Tibial artery (tissue), 4 donors: ENCODE measurements at regions not wholly inside any gene's neighbourhood (a gene's known extent, or its start where the extent isn't known, plus 50 kb on each side); places are given as distances from the start of the nearest gene placed in this dataset.

Source experiments
- DNase-seq, 2 donors: peaks; one replicate each; pipeline ENCODE4 v3.0.0-alpha.2; 2019
- H3K27ac ChIP-seq, 2 donors: fragments of 200-600 bp; sonication (generic) in 1 of 2; 1 replicate in 1 of 2; 2 replicates in 1 of 2; pipeline ENCODE4 v1.5.1; 2018 to 2019; ENCODE audit warnings: mild to moderate bottlenecking in 1 of 2
- H3K27me3 ChIP-seq, 2 donors: fragments of 200-600 bp; sonication (generic) in 1 of 2; one replicate each; pipeline versions ENCODE4 v1.5.1 to v1.6.0; 2016 to 2019
- H3K36me3 ChIP-seq, 3 donors: fragments of 200-600 bp; sonication (generic) in 2 of 3; one replicate each; pipeline ENCODE4 v1.5.1; 2016 to 2019; ENCODE audit warnings: mild to moderate bottlenecking in 2 of 3
- H3K4me1 ChIP-seq, 4 donors: fragments of 200-600 bp; sonication (generic) in 2 of 4; 1 replicate in 3 of 4; 2 replicates in 1 of 4; pipeline ENCODE4 v1.5.1; 2016 to 2019
- H3K4me3 ChIP-seq, 2 donors: fragments of 200-600 bp; sonication (generic) in 1 of 2; 1 replicate in 1 of 2; 2 replicates in 1 of 2; pipeline ENCODE4 v1.5.1; 2018 to 2019; ENCODE audit warnings: mild to moderate bottlenecking in 2 of 2
- H3K9me3 ChIP-seq, 3 donors: fragments of 200-600 bp; sonication (generic) in 1 of 3; one replicate each; pipeline ENCODE4 v1.5.1; 2016 to 2019
- CTCF ChIP-seq, 2 experiments: fragments of 200-600 bp in 1 of 2; fragments of 450-650 bp in 1 of 2; IDR thresholded peaks; one replicate each; pipeline ENCODE4 v1.5.1; 2017 to 2019; ENCODE audit warnings: antibody characterized with exemption in 2 of 2, mild to moderate bottlenecking in 1 of 2, moderate library complexity in 1 of 2
- intact Hi-C: fragments of 100-400 bp; cut with DNase I; formaldehyde crosslinking; loops from one replicate; pipeline ENCODE4 v1.15.0; 2023; ENCODE audit warnings: low total_unique reads

DNA sequence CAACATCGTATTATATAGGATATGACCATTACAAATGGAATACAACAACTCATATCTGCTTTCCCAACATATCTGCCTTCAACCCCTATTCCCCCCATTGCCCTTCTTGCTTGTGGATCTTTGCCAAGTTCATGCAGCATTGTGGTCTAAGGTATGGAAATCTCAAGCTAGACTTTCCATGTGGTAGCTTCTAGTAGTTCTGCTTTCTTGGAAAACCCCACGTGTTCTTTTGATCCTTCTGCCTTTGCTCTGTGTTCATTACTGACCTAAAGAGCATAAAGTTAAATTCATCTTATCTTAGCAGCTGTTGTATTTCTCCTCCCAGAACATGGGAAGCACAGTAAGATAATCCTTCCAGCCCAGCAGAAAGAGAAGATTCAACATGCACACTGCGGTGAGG, 202.0 kb upstream of the SALL1 start:
- DNase-seq, result no peak
- intact Hi-C loops, result no loop called here
- H3K4me3 ChIP-seq, result no peak overlapping the region

GRCh38 chr16:51349626-51350025, 198.6 kb upstream of the SALL1 start:
- TF ChIP-seq CTCF (IDR thresholded peaks at IDR 0.05), result no peak
- intact Hi-C loops, result no loop called here
- H3K27ac ChIP-seq, result no peak overlapping the region
- H3K27me3 ChIP-seq, result no peaks in the 10 kb centered on the region
- H3K36me3 ChIP-seq, result no peaks in the 10 kb centered on the region
- DNase-seq, result no peak
- H3K4me3 ChIP-seq, result no peak overlapping the region
- H3K4me1 ChIP-seq, result no peaks in the 10 kb centered on the region
- H3K9me3 ChIP-seq, result no peaks in the 10 kb centered on the region

More for the DNA sequence above, 202.0 kb upstream of the SALL1 start:
- no peaks in the 10 kb centered on the region for H3K27me3 ChIP-seq
- no peak for TF ChIP-seq CTCF (IDR thresholded peaks at IDR 0.05)
- no peaks in the 10 kb centered on the region for H3K4me1 ChIP-seq
- H3K9me3 ChIP-seq, result no peaks in the 10 kb centered on the region
- no peaks in the 10 kb centered on the region for H3K36me3 ChIP-seq
- H3K27ac ChIP-seq, result no peak overlapping the region

DNA sequence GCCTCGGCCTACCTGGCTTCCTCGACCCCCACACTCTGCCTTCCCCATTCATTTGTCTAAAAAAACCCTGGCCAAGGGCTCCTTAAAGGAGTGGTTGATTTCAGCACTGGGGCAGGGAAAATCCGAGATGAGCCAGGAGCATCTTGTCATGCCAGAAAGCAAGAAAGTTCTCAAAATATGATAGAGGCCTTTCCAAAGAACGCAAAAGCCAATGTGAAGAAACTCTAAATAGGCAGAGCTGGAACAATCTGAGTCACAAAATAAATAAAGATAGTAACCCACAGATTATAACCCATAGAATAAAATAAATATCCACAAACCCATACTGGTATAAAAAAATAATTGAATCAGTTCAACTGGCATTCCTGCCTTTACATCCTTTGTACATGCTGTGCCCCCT, 192.3 kb upstream of the SALL1 start:
- Histone ChIP-seq H3K27ac (no peak overlapping the region), H3K4me1 (no peaks in the 10 kb centered on the region), H3K27me3 (no peaks in the 10 kb centered on the region), H3K4me3 (no peak overlapping the region), H3K36me3 (no peaks in the 10 kb centered on the region), H3K9me3 (no peaks in the 10 kb centered on the region)
- TF ChIP-seq CTCF (IDR thresholded peaks at IDR 0.05), result no peak
- no peak for DNase-seq
- intact Hi-C loops, result no loop called here

DNA sequence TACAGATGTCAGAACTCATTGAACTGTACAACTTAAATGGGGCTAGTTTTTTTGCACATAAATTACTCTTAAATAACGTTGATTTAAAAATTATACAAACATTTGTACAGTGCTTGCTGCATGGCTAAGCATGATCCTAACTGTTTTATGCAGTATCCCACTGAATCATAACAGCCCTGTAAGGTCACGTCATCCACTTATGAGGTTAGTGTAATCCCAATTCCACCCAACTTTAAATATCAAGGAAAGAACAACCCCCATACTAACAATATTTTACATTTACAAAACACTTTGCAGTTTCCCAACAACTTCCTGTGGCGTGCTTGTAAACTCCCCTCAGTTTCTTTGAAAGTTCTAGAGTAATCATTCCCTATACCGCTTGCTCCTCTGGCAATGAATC, 190.1 kb upstream of the SALL1 start:
- no peaks in the 10 kb centered on the region for H3K27me3 ChIP-seq
- no peaks in the 10 kb centered on the region for H3K36me3 ChIP-seq
- no peak for TF ChIP-seq CTCF (IDR thresholded peaks at IDR 0.05)
- intact Hi-C loops, result no loop called here
- no peaks in the 10 kb centered on the region for H3K9me3 ChIP-seq
- no peak for DNase-seq
- no peak overlapping the region for H3K27ac ChIP-seq
- H3K4me3 ChIP-seq, result no peak overlapping the region
- H3K4me1 ChIP-seq, result no peaks in the 10 kb centered on the region

GRCh38 chr16:51337662-51338061, 186.6 kb upstream of the SALL1 start:
- intact Hi-C loops, result no loop called here
- Histone ChIP-seq H3K4me3 (no peak overlapping the region), H3K36me3 (no peaks in the 10 kb centered on the region), H3K9me3 (no peaks in the 10 kb centered on the region), H3K27ac (no peak overlapping the region), H3K4me1 (no peaks in the 10 kb centered on the region), H3K27me3 (no peaks in the 10 kb centered on the region)
- no peak for DNase-seq
- TF ChIP-seq CTCF (IDR thresholded peaks at IDR 0.05), result no peak

DNA sequence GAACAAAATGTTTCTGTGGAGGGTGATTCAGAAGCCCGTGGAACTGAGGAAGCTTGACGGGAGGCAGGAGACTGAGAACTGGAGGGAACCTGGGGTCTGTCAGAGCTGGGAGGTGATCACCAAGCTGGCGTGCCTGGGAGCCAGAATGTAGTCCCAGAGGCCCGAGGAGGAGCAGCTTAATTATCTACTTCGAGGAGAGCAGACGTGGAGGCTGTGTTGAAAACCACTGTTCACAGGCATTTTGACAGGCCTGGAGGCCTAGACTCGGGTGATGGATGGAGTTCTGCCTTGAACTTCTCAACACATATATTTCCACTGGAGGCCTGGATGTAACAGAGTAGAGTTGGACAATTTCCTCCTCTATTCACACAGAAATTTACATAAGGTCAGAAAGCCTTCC, 177.7 kb upstream of the SALL1 start:
- H3K9me3 ChIP-seq, result no peaks in the 10 kb centered on the region
- H3K36me3 ChIP-seq, result no peaks in the 10 kb centered on the region
- no peak for DNase-seq
- TF ChIP-seq CTCF (IDR thresholded peaks at IDR 0.05), result no peak
- no peaks in the 10 kb centered on the region for H3K27me3 ChIP-seq
- intact Hi-C loops, result no loop called here
- no peak overlapping the region for H3K27ac ChIP-seq
- no peak overlapping the region for H3K4me3 ChIP-seq
- H3K4me1 ChIP-seq, result no peaks in the 10 kb centered on the region
